ENCODE measurements at regions not wholly inside any gene's neighbourhood (a gene's known extent, or its start where the extent isn't known, plus 50 kb on each side); places are given as distances from the start of the nearest gene placed in this dataset.

GRCh38 chr1:194289569-194290266 is 1103.3 kb upstream of the B3GALT2 start:
- no peak for TF ChIP-seq CTCF (IDR thresholded peaks at IDR 0.05; ENCODE audit: low read depth, low read length)
- DNase-seq (ENCODE audit: extremely low read depth, low read depth) = no peak

- no peak for TF ChIP-seq CTCF (IDR thresholded peaks at IDR 0.05; ENCODE audit: low read depth, low read length)
- no peak for DNase-seq (ENCODE audit: extremely low read depth, low read depth)
Measured at GRCh38 chr1:194288238-194288637, 1101.8 kb upstream of the B3GALT2 start.

- no peak for DNase-seq (ENCODE audit: extremely low read depth, low read depth)
- TF ChIP-seq CTCF (IDR thresholded peaks at IDR 0.05; ENCODE audit: low read depth, low read length) = no peak
Measured at GRCh38 chr1:194281376-194281775, 1095.0 kb upstream of the B3GALT2 start.

GRCh38 chr1:194280463-194280862 is 1094.0 kb upstream of the B3GALT2 start:
- DNase-seq (ENCODE audit: extremely low read depth, low read depth) = no peak

GRCh38 chr1:194279975-194280374 is 1093.6 kb upstream of the B3GALT2 start:
- no peak for DNase-seq (ENCODE audit: extremely low read depth, low read depth)
- no peak for TF ChIP-seq CTCF (IDR thresholded peaks at IDR 0.05; ENCODE audit: low read depth, low read length)

More at GRCh38 chr1:194280463-194280862, 1094.0 kb upstream of the B3GALT2 start:
- no peak for TF ChIP-seq CTCF (IDR thresholded peaks at IDR 0.05; ENCODE audit: low read depth, low read length)

- no peak for DNase-seq (ENCODE audit: extremely low read depth, low read depth)
- TF ChIP-seq CTCF (IDR thresholded peaks at IDR 0.05; ENCODE audit: low read depth, low read length) = no peak
Measured at GRCh38 chr1:194277927-194278326, 1091.5 kb upstream of the B3GALT2 start.

GRCh38 chr1:194273660-194274059 is 1087.2 kb upstream of the B3GALT2 start:
- no peak for TF ChIP-seq CTCF (IDR thresholded peaks at IDR 0.05; ENCODE audit: low read depth, low read length)

More at GRCh38 chr1:194273660-194274059, 1087.2 kb upstream of the B3GALT2 start:
- DNase-seq (ENCODE audit: extremely low read depth, low read depth) = no peak
